ENCODE measurements at regions not wholly inside any gene's neighbourhood (a gene's known extent, or its start where the extent isn't known, plus 50 kb on each side); places are given as distances from the start of the nearest gene placed in this dataset.

DNA sequence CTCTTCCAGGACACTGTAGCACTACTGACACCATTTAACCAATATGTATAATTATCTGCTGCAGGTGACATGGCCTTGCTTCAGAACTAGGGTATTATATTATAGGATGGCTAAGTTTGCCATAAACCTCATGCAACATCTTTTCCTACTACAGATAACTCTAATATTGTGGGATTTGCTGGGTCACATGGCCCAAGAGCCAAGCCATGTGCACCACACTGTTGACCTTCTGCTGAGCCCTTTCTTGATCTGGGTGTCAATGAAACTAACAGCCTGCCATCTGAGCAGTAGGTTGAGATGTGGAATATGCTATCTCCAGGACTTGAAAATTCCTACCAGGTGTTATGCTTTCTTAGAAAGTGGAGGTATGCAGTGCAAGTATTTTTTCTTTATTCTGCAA lies 2291.1 kb downstream of the MRPL39 start:
- TF ChIP-seq, protein P1, sequence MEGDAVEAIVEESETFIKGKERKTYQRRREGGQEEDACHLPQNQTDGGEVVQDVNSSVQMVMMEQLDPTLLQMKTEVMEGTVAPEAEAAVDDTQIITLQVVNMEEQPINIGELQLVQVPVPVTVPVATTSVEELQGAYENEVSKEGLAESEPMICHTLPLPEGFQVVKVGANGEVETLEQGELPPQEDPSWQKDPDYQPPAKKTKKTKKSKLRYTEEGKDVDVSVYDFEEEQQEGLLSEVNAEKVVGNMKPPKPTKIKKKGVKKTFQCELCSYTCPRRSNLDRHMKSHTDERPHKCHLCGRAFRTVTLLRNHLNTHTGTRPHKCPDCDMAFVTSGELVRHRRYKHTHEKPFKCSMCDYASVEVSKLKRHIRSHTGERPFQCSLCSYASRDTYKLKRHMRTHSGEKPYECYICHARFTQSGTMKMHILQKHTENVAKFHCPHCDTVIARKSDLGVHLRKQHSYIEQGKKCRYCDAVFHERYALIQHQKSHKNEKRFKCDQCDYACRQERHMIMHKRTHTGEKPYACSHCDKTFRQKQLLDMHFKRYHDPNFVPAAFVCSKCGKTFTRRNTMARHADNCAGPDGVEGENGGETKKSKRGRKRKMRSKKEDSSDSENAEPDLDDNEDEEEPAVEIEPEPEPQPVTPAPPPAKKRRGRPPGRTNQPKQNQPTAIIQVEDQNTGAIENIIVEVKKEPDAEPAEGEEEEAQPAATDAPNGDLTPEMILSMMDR (conservative IDR thresholded peaks at IDR 0.05; ENCODE audit: low read depth in 2 of 2), result no peak
- TF ChIP-seq POLR2AphosphoS5 (IDR thresholded peaks at IDR 0.05; ENCODE audit: low read depth) (no peak), EZH2phosphoT487 (IDR thresholded peaks at IDR 0.05; ENCODE audit: unreplicated experiment) (no peak), EZH2 (IDR thresholded peaks at IDR 0.05; ENCODE audit: low read depth, unreplicated experiment) (no peak), ZNF331 (CRISPR knock-in tag; IDR thresholded peaks at IDR 0.05; ENCODE audit: low read depth) (no peak), ZNF114 (CRISPR knock-in tag; IDR thresholded peaks at IDR 0.05) (no peak), JUNB (IDR thresholded peaks at IDR 0.05; ENCODE audit: unreplicated experiment) (no peak)

All from GM23338 (cell line).